K562 (cell line): ENCODE measurements at regions not wholly inside any gene's neighbourhood (a gene's known extent, or its start where the extent isn't known, plus 50 kb on each side); places are given as distances from the start of the nearest gene placed in this dataset.

Source experiments
- ATAC-seq: fragments of 200-7000 bp; cut with Tn5 transposase; 3 replicates; pipeline ENCODE4 v1.9.1; 2020; ENCODE audit warnings: moderate library complexity
- BruUV-seq: library from RNA; stranded (reverse); fragments of 400-500 nt; replicated peaks from 2 replicates; lab custom pipeline; 2021; lab: Mats Ljungman, UMichigan
- CTCF ChIA-PET: fragments of 300-600 bp; formaldehyde crosslinking; extraction: SDS; loops from one replicate; lab custom pipeline; 2021; ENCODE audit warnings: low intra/inter-chr PET ratio; lab: Yijun Ruan, JAX
- POLR2A ChIA-PET: fragments of 300-600, 350-650 bp; sonication (Branson Sonifier 250); formaldehyde crosslinking; extraction: SDS; loops from one replicate; lab custom pipeline; 2021; ENCODE audit warnings: antibody characterized with exemption, inconsistent platforms; lab: Yijun Ruan, JAX
- DNase-seq, 4 experiments: peaks; one replicate each; pipeline versions ENCODE4 v3.0.0 to v3.0.0-alpha.2; 2011 to 2018; ENCODE audit warnings: low spot score in 3 of 4, mixed read lengths in 3 of 4; ENCODE audit errors: extremely low read depth in 1 of 4
- FAIRE-seq: peaks from 2 replicates; lab custom pipeline; 2011; peaks lifted over from hg19 to GRCh38; lab: Jason Lieb, UNC
- H2AFZ ChIP-seq: 2 replicates; pipeline ENCODE4 v1.6.0; 2011; ENCODE audit warnings: low read depth, low read length, control low read depth, inconsistent platforms
- H3K27ac ChIP-seq: fragments of 200-600 bp; 3 replicates; pipeline ENCODE4 v1.8.0; 2011; ENCODE audit warnings: low read depth, mild to moderate bottlenecking, control low read depth, inconsistent platforms, low read length, moderate library complexity, mixed read lengths; ENCODE audit errors: extremely low read depth
- H3K27me3 ChIP-seq, 2 experiments: fragments of 300-600 bp in 1 of 2; 2 replicates in 1 of 2; 3 replicates in 1 of 2; pipeline versions ENCODE4 v1.6.0 to v1.8.0; 2011; ENCODE audit warnings: inconsistent platforms in 2 of 2, low read length in 2 of 2, mild to moderate bottlenecking in 1 of 2, mixed read lengths in 1 of 2, moderate library complexity in 1 of 2; ENCODE audit not compliant: control insufficient read depth in 2 of 2, insufficient read depth in 2 of 2
- H3K36me3 ChIP-seq: fragments of 300-600 bp; 3 replicates; pipeline ENCODE4 v1.8.0; 2011; ENCODE audit warnings: mild to moderate bottlenecking, low read length, inconsistent platforms; ENCODE audit not compliant: control insufficient read depth, insufficient read depth
- H3K4me1 ChIP-seq, 2 experiments: fragments of 200-600 bp in 1 of 2; replicated peaks in 1 of 2; 2 replicates in 1 of 2; 3 replicates in 1 of 2; pipeline versions ENCODE4 v1.5.1 to v1.8.0; 2011; ENCODE audit warnings: inconsistent platforms in 2 of 2, low read length in 2 of 2, mild to moderate bottlenecking in 1 of 2, mixed read lengths in 1 of 2, moderate library complexity in 1 of 2; ENCODE audit not compliant: control insufficient read depth in 2 of 2, insufficient read depth in 2 of 2
- H3K4me2 ChIP-seq: 2 replicates; pipeline ENCODE4 v1.6.1; 2011; ENCODE audit warnings: low read length, control low read depth, inconsistent platforms, mixed read lengths; ENCODE audit not compliant: insufficient read depth
- H3K4me3 ChIP-seq: fragments of 200-600 bp; sonication (generic), shearing (Covaris generic); 2 replicates; pipeline ENCODE4 v1.5.1; 2016; ENCODE audit warnings: control low read depth, inconsistent platforms
- H3K79me2 ChIP-seq: fragments of 200-600 bp; 3 replicates; pipeline ENCODE4 v1.8.0; 2011; ENCODE audit warnings: low read length, inconsistent platforms; ENCODE audit not compliant: control insufficient read depth, insufficient read depth
- H3K9ac ChIP-seq, 2 experiments: 2 replicates each; pipeline versions ENCODE4 v1.6.0 to v1.6.1; 2011; ENCODE audit warnings: low read depth in 2 of 2, low read length in 2 of 2, control low read depth in 1 of 2, inconsistent platforms in 1 of 2, mild to moderate bottlenecking in 1 of 2, mixed read lengths in 1 of 2; ENCODE audit not compliant: insufficient read depth in 1 of 2
- H3K9me1 ChIP-seq: one replicate; pipeline ENCODE4 v1.6.0; 2011; ENCODE audit warnings: inconsistent platforms, mild to moderate bottlenecking, low read length, moderate library complexity; ENCODE audit not compliant: control insufficient read depth, insufficient read depth
- H3K9me3 ChIP-seq: replicated peaks from 2 replicates; pipeline ENCODE4 v1.5.1; 2011; ENCODE audit warnings: low read depth, low read length, inconsistent platforms; ENCODE audit not compliant: control insufficient read depth, insufficient read depth
- H4K20me1 ChIP-seq: replicated peaks from 2 replicates; pipeline ENCODE4 v1.6.1; 2011; ENCODE audit warnings: low read length, inconsistent platforms, mixed read lengths; ENCODE audit not compliant: control insufficient read depth, insufficient read depth
- MLLT1 ChIP-seq, 2 experiments: fragments of 450-650 bp; IDR thresholded peaks; 2 replicates each; pipeline ENCODE4 v1.6.1; 2016
- THRAP3 ChIP-seq: fragments of 450-650 bp; IDR thresholded peaks from 2 replicates; pipeline ENCODE4 v1.6.1; 2016; ENCODE audit warnings: mild to moderate bottlenecking, inconsistent platforms, borderline replicate concordance
- WGBS: fragments of 100-300 bp; shearing (Covaris generic); methylation state at CpG from one replicate; pipeline ENCODE4 v1.1.6; 2016; ENCODE audit warnings: low coverage, mixed read lengths; ENCODE audit not compliant: insufficient coverage; ENCODE audit errors: missing lambda C conversion rate; 5-methylcytosine and 5-hydroxymethylcytosine counted together
- in situ Hi-C: fragments of 300-500 bp; cut with MboI; formaldehyde crosslinking; loops from 4 replicates; pipeline ENCODE4 v1.15.0; 2018; ENCODE audit warnings: inconsistent platforms, mixed read lengths
- intact Hi-C: fragments of 100-400 bp; cut with micrococcal nuclease; formaldehyde crosslinking; loops from 2 replicates; pipeline ENCODE4 v1.14.2; 2022
- TF ChIP-seq, protein P1 (sequence below): fragments of 200-600 bp; sonication (generic); IDR thresholded peaks from one replicate; pipeline ENCODE4 v1.6.1; 2012; ENCODE audit warnings: mild to moderate bottlenecking, low read depth, low read length, inconsistent platforms

DNA sequence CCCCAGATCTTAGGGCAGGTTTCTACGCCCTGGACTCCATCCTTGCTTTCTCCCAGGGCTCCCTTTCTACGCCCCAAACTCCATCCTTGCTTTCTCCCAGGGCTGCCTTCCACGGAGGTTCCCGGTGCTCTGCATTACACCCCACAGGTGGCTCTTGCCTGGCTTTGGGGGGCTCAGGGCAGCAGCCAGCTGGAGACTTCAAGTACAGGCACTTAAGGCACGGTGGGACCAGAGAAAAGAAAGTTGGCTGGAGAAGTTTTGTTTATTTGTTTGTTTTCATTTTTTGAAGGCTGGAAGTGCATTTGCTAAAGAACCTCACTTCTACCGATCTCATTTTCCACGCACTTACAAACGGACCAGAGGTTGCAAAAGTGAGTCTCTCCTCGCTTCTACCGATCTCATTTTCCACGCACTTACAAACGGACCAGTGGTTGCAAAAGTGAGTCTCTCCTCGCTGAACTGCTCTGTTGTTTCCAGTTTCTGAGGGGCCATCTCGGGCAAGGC is 103.8 kb upstream of the MED13L start:
- WGBS, result 67% methylated on average over 14 of the region's 14 CpGs
- Histone ChIP-seq H3K9me1 (no peaks in the 10 kb centered on the region), H3K4me2 (no peak overlapping the region), H2AFZ (peak overlapping the region; percentile 80), H3K79me2 (no peaks in the 10 kb centered on the region), H3K9me3 (no peaks in the 10 kb centered on the region), H3K9ac (peak overlapping the region in 1 of 2 experiments; percentile 18; a peak in 1 of 4 replicates), H3K27ac (peak overlapping the region; percentile 42; the same call in 1 of the 3 replicates), H3K27me3 (no peaks in the 10 kb centered on the region), H3K4me1 (peaks cover 40 to 45% of the 10 kb centered on the region in 2 experiments), H3K4me3 (no peak overlapping the region), H3K36me3 (no peaks in the 10 kb centered on the region), H4K20me1 (no peaks in the 10 kb centered on the region)
- BruUV-seq, result no TSS peak
- POLR2A ChIA-PET, result no interaction called here
- DNase-seq, result no peak
- TF ChIP-seq THRAP3 (peak; percentile 86; the same call in 1 of the 2 replicates), MLLT1 (IDR thresholded peaks at IDR 0.05) (peak in 1 of 2 experiments; percentile 92; a peak in 2 of 4 replicates)
- TF ChIP-seq, protein P1, sequence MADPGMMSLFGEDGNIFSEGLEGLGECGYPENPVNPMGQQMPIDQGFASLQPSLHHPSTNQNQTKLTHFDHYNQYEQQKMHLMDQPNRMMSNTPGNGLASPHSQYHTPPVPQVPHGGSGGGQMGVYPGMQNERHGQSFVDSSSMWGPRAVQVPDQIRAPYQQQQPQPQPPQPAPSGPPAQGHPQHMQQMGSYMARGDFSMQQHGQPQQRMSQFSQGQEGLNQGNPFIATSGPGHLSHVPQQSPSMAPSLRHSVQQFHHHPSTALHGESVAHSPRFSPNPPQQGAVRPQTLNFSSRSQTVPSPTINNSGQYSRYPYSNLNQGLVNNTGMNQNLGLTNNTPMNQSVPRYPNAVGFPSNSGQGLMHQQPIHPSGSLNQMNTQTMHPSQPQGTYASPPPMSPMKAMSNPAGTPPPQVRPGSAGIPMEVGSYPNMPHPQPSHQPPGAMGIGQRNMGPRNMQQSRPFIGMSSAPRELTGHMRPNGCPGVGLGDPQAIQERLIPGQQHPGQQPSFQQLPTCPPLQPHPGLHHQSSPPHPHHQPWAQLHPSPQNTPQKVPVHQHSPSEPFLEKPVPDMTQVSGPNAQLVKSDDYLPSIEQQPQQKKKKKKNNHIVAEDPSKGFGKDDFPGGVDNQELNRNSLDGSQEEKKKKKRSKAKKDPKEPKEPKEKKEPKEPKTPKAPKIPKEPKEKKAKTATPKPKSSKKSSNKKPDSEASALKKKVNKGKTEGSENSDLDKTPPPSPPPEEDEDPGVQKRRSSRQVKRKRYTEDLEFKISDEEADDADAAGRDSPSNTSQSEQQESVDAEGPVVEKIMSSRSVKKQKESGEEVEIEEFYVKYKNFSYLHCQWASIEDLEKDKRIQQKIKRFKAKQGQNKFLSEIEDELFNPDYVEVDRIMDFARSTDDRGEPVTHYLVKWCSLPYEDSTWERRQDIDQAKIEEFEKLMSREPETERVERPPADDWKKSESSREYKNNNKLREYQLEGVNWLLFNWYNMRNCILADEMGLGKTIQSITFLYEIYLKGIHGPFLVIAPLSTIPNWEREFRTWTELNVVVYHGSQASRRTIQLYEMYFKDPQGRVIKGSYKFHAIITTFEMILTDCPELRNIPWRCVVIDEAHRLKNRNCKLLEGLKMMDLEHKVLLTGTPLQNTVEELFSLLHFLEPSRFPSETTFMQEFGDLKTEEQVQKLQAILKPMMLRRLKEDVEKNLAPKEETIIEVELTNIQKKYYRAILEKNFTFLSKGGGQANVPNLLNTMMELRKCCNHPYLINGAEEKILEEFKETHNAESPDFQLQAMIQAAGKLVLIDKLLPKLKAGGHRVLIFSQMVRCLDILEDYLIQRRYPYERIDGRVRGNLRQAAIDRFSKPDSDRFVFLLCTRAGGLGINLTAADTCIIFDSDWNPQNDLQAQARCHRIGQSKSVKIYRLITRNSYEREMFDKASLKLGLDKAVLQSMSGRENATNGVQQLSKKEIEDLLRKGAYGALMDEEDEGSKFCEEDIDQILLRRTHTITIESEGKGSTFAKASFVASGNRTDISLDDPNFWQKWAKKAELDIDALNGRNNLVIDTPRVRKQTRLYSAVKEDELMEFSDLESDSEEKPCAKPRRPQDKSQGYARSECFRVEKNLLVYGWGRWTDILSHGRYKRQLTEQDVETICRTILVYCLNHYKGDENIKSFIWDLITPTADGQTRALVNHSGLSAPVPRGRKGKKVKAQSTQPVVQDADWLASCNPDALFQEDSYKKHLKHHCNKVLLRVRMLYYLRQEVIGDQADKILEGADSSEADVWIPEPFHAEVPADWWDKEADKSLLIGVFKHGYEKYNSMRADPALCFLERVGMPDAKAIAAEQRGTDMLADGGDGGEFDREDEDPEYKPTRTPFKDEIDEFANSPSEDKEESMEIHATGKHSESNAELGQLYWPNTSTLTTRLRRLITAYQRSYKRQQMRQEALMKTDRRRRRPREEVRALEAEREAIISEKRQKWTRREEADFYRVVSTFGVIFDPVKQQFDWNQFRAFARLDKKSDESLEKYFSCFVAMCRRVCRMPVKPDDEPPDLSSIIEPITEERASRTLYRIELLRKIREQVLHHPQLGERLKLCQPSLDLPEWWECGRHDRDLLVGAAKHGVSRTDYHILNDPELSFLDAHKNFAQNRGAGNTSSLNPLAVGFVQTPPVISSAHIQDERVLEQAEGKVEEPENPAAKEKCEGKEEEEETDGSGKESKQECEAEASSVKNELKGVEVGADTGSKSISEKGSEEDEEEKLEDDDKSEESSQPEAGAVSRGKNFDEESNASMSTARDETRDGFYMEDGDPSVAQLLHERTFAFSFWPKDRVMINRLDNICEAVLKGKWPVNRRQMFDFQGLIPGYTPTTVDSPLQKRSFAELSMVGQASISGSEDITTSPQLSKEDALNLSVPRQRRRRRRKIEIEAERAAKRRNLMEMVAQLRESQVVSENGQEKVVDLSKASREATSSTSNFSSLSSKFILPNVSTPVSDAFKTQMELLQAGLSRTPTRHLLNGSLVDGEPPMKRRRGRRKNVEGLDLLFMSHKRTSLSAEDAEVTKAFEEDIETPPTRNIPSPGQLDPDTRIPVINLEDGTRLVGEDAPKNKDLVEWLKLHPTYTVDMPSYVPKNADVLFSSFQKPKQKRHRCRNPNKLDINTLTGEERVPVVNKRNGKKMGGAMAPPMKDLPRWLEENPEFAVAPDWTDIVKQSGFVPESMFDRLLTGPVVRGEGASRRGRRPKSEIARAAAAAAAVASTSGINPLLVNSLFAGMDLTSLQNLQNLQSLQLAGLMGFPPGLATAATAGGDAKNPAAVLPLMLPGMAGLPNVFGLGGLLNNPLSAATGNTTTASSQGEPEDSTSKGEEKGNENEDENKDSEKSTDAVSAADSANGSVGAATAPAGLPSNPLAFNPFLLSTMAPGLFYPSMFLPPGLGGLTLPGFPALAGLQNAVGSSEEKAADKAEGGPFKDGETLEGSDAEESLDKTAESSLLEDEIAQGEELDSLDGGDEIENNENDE, result no peak
- in situ Hi-C loops (no loop called here), intact Hi-C loops (no loop called here)
- CTCF ChIA-PET, result no interaction called here
- ATAC-seq, result no peak
- FAIRE-seq, result no peak
